Left cardiac atrium (tissue), 4 donors: ENCODE measurements at regions not wholly inside any gene's neighbourhood (a gene's known extent, or its start where the extent isn't known, plus 50 kb on each side); places are given as distances from the start of the nearest gene placed in this dataset.
"Not testable (repeated sequence)": the region's sequence is repeated elsewhere in the genome, so short reads cannot be mapped to it uniquely, and the experiment has no call there.

Experiments
- ATAC-seq, 2 donors: fragments of 200-7000 bp; cut with Tn5 transposase; one replicate each; pipeline ENCODE4 v1.9.1; 2020; ENCODE audit warnings: mild to moderate bottlenecking in 2 of 2, moderate library complexity in 2 of 2
- DNase-seq: peaks from one replicate; pipeline ENCODE4 v3.0.0-alpha.2; 2020
- intact Hi-C, 2 donors: fragments of 100-400 bp; cut with DNase I; formaldehyde crosslinking; loops; one replicate each; pipeline versions ENCODE4 v1.14.1 to v1.15.1; 2022 to 2023
- donor health status: DM: no; HTN: yes; CAD: no.
- donor health status: DM: no; HTN: yes; CAD: no; lungs with severe emphysema.
- donor health status: DM: yes; HTN: yes; CAD: no.
- donor health status: Dilated cardiomyopathy.

DNA sequence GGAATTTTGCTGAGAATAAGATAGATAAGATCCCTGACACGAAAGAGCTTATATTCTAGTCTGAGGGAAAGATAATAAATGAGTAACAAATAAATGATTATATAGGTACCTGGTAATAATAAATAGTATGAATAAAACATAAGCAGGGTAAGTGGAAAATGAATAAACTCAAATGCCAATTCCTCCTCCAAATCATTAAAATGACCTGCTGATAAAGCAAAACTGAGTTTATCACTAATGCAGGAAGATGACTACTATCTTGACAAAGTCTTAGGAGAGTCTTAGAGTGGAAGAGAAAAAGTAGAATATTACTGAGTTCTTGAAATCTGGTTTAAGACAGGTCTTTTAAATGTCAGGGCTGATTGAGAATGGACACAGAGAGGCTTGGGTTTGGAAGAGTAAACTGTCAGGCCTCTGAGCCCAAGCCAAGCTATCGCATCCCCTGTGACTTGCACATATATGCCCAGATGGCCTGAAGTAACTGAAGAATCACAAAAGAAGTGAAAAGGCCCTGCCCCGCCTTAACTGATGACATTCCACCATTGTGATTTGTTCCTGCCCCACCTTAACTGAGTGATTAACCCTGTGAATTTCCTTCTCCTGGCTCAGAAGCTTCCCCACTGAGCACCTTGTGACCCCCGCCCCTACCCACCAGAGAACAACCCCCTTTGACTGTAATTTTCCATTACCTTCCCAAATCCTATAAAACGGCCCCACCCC is 637.8 kb downstream of the UTRN start:
- DNase-seq, ATAC-seq, intact Hi-C loops: not testable (repeated sequence)

DNA sequence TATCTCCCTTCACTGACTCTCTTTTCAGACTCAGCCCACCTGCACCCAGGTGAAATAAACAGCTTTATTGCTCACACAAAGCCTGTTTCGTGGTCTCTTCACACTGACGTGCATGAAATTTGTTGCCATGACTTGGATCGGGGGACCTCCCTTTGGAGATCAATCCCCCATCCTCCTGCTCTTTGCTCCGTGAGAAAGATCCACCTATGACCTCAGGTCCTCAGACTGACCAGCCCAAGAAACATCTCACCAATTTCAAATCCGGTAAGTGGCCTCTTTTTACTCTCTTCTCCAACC is 638.3 kb downstream of the UTRN start:
- intact Hi-C loops, ATAC-seq, DNase-seq: not testable (repeated sequence)

GRCh38 chr6:144928847-144929246 is 643.7 kb downstream of the UTRN start:
- DNase-seq, result no peak
- intact Hi-C loops, result no loop called here
- no peak for ATAC-seq

GRCh38 chr6:144929262-144929661 is 644.1 kb downstream of the UTRN start:
- ATAC-seq, result no peak
- intact Hi-C loops, result no loop called here

DNA sequence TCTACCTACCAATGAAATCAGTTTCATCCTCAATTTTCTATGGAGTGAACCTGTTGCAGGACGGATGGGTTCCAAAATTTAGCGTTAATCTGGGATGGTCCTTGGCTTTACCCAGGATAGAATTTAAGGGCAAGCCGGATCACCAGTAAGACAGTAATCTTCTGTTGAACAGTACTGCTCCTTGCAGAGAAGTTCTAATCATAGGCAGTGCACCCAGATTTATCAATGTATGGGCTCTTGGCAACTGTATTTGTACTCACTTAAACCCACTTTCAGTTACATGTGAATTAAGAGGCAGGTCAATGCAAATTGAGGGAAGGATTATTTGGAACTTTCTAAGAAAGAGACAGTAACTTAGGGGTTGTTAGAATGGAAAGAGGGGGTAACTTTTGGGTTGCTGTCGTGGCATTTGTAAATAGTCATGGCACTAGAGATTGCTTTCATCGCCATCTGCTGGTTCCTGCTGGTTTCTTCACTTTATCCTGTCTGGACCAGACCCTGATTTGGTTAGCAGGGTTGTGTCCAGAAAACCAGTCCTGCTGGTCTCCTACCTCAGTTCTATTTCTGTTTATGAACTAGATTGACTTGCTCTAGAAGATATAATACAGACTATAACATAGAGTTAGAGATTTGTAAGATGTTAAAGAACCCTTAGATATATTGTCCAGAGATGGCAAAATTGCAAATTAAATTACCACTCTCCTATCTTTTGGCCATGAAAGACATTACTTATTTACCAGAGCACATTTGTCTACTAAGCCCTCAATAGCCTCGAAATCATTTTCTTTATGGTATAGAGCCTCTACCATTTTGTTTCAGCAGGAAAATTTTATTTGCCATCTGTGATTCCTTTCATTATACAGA is 646.3 kb downstream of the UTRN start:
- DNase-seq (no peak), ATAC-seq (no peak)
- intact Hi-C loops, result no loop called here

More at GRCh38 chr6:144929262-144929661, 644.1 kb downstream of the UTRN start:
- no peak for DNase-seq

DNA sequence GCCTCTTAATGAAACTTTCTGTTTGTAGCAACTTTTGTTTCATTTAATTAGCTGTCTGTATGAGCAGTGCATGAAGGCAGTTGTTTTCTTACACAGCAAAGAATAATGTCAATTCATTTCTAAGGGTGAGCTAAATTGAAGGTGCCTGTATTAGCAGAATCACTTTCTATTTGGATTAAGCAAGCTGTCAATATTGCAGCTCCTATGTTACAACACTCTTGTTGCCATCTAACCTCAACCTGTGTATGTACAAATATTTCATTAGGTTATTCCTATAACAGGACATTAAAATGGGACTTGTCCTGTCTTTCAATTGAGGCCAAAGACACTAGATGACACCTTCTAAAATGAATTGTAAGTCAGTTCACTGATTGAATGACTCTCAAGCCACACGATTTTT is 647.5 kb downstream of the UTRN start:
- ATAC-seq (no peak), DNase-seq (no peak)
- intact Hi-C loops, result no loop called here

GRCh38 chr6:144935181-144935580 is 650.0 kb downstream of the UTRN start:
- intact Hi-C loops, result no loop called here
- no peak for DNase-seq
- no peak for ATAC-seq

DNA sequence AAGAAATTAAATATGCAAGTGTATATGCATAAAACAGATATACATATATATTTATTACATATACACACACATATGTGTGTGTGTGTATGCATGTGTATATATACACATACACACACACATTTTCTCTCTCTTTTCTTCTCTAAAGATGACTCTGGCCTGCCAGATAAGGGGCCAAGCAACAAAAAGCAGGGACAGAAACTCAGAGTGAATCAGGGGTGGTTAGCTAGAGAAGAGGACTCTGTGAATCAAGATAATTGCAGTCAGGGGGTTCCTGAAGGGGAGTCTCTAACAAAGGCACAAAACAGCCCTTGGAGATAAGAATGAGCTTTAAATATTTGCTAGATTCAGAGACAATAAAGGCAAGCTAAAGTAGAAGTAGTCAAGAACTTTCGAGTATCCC is 650.5 kb downstream of the UTRN start:
- ATAC-seq (no peak), DNase-seq (no peak)
- intact Hi-C loops, result no loop called here

DNA sequence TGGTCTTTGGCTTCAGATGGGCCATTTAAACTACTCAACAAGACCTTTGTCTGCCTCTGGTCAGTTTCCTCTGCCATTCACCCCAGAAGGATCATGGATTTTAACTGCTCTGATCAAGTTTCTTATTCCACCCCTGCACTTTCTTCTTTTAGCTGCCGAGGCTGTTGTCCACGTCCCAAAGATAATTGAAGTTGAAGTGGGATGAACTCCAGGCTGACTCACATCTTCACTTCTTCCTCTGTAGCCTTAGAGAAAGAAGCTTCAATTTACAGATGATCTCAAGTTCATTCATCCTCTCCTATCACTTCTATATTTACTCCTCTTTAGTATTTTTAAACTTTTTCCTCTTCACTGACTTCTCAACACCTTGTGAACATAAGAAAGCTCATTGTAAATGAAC is 651.6 kb downstream of the UTRN start:
- DNase-seq (no peak), ATAC-seq (no peak)
- intact Hi-C loops, result no loop called here

- DNase-seq (no peak), ATAC-seq (no peak)
- intact Hi-C loops, result no loop called here
These were observed 654.8 kb downstream of the UTRN start for GRCh38 chr6:144939921-144940320.

GRCh38 chr6:144944106-144944505 is 659.0 kb downstream of the UTRN start:
- no peak for DNase-seq
- no peak for ATAC-seq
- intact Hi-C loops, result no loop called here

DNA sequence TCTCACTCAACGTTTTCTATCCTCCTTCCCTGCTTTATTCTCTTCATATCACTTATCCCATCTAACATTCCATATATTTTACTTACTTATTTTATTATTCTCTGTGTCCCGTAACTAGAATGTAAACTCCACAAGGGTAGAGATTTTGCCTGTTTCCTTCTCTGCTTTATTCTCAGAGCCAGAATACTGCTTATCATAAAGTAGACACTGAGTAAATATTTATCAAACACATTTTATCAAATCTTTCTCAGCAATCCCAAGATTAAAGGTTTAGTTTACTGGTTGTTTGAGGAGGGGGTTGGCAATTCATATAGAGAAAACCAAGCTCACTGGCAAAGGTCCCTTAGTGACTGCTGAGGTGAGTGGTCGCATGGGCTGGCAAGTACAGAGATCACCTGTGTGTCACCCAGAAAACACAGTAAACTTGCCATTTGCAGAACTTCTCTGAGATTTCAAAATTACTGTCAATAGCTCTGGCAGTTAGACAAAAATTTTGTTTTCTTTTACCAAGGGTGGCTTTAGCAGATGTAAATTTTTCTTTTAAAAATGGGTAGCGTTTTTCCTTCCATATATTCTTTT is 662.4 kb downstream of the UTRN start:
- no peak for ATAC-seq

DNA sequence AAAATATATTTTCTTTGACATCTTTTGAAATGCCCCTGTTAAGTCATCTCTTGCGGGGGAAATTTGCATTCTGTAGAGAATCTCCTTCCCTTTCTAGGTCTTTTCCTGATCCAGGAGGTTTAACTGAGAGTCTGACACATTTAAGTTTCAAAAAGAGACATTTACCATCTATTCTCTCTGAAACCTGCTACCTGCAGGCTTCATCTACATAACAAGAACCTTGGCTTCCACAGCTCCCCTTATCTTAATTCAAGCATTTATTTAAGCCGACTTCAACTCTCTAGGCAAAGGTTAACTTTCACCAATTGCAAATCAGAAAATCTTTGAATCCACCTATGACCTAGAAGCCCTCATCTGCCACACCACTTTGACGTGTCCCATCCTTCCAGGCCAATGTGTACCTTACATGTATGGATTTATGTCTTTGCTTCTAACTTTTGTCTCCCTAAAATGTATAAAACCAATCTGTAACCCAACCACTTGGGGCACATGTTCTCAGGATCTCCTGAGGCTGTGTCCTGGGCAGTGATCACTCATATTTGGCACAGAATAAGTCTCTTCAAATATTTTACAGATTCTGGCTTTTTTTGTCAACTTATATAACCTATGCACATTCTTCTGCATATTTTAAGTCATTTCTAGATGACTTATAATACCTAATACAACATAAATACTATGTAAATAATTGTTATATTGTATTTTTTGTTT is 666.7 kb downstream of the UTRN start:
- intact Hi-C loops, result no loop called here
- DNase-seq (no peak), ATAC-seq (no peak)

More for the DNA sequence above, 662.4 kb downstream of the UTRN start:
- intact Hi-C loops, result no loop called here
- DNase-seq, result no peak

- intact Hi-C loops, result no loop called here
- ATAC-seq, result no peak
These were observed 667.5 kb downstream of the UTRN start for GRCh38 chr6:144952456-144953240.

GRCh38 chr6:144953552-144954240 is 668.6 kb downstream of the UTRN start:
- ATAC-seq, result no peak
- intact Hi-C loops, result no loop called here

More at GRCh38 chr6:144952456-144953240, 667.5 kb downstream of the UTRN start:
- DNase-seq, result no peak

GRCh38 chr6:144954241-144954556 is 669.1 kb downstream of the UTRN start:
- intact Hi-C loops, result no loop called here
- DNase-seq (no peak), ATAC-seq (no peak)

More at GRCh38 chr6:144953552-144954240, 668.6 kb downstream of the UTRN start:
- DNase-seq, result no peak

GRCh38 chr6:144955392-144955791 is 670.3 kb downstream of the UTRN start:
- intact Hi-C loops, result no loop called here
- no peak for ATAC-seq
- DNase-seq, result no peak

DNA sequence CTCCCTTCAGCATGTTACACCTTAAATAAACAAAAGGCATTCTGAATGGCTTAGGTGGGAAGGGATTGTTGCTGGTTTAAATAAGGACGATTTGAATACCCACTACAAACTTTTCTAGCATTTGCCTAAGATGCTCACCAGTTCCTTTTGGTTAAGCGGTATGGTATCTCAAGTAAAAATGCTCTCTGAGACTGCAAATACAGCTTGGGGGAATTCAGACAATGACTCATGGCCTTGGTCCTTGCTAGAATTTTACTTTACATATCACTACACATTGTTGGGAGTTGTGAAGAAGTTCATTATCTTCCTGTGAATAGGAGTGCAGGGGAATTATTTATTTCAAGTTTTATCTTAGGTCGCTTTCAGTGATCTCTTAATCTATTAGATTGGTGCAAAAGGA is 670.7 kb downstream of the UTRN start:
- DNase-seq (no peak), ATAC-seq (no peak)

DNA sequence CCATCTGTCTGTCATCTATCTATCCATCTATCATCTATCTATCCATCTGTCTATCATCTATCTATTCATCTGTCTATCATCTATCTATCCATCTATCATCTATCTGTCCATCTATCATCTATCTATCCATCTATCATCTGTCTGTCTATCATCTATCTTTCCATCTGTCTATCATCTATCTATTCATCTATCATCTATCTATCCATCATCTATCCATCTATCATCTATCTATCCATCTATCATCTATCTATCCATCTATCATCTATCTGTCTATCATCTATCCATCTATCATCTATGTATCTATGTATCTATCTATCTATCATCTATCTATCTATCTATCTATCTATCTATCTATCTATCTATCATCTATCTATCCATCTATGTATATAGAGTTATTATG is 671.6 kb downstream of the UTRN start:
- ATAC-seq, intact Hi-C loops, DNase-seq: not testable (repeated sequence)

More for the DNA sequence above, 670.7 kb downstream of the UTRN start:
- intact Hi-C loops, result no loop called here
